ENCODE measurements at regions not wholly inside any gene's neighbourhood (a gene's known extent, or its start where the extent isn't known, plus 50 kb on each side); places are given as distances from the start of the nearest gene placed in this dataset.

GRCh38 chr12:83690465-83690864 is 1003.8 kb downstream of the TMTC2 start:
- TF ChIP-seq CTCF (IDR thresholded peaks at IDR 0.05), result no peak
- no peaks in the 10 kb centered on the region for H3K36me3 ChIP-seq
- intact Hi-C loops (cut with DNase I), result no loop called here
- DNase-seq (no peak), ATAC-seq (no peak), FAIRE-seq (no peak)
- no peaks in the 10 kb centered on the region for H3K27me3 ChIP-seq
- H3K4me1 ChIP-seq, result no peaks in the 10 kb centered on the region
- WGBS, 2 donors, result 53 to 78% methylated on average over 1 of the region's 1 CpG
- no peaks in the 10 kb centered on the region for H3K9me3 ChIP-seq
- no peak overlapping the region for H3K4me3 ChIP-seq
- H3K27ac ChIP-seq, result no peak overlapping the region

- no peak for TF ChIP-seq CTCF (IDR thresholded peaks at IDR 0.05)
- no peak for FAIRE-seq
- no peak for DNase-seq
- ATAC-seq, result no peak
- intact Hi-C loops (cut with DNase I), result no loop called here
- Histone ChIP-seq H3K27me3 (no peaks in the 10 kb centered on the region), H3K36me3 (no peaks in the 10 kb centered on the region), H3K4me1 (no peaks in the 10 kb centered on the region), H3K9me3 (no peaks in the 10 kb centered on the region), H3K27ac (no peak overlapping the region), H3K4me3 (no peak overlapping the region)
- WGBS, 2 donors, result 96 to 98% methylated on average over 2 of the region's 2 CpGs
Measured at GRCh38 chr12:83689333-83689732, 1002.6 kb downstream of the TMTC2 start.

GRCh38 chr12:83676781-83677295 is 990.1 kb downstream of the TMTC2 start:
- no peak for FAIRE-seq
- intact Hi-C loops (cut with DNase I), result no loop called here
- DNase-seq, result no peak
- 86 to 90% methylated on average over 5 of the region's 5 CpGs for WGBS, 2 donors
- H3K27me3 ChIP-seq, result no peaks in the 10 kb centered on the region
- H3K4me1 ChIP-seq, result no peaks in the 10 kb centered on the region
- H3K27ac ChIP-seq, result no peak overlapping the region
- H3K4me3 ChIP-seq, result no peak overlapping the region
- H3K9me3 ChIP-seq, result no peaks in the 10 kb centered on the region
- no peak for ATAC-seq
- H3K36me3 ChIP-seq, result no peaks in the 10 kb centered on the region
- no peak for TF ChIP-seq CTCF (IDR thresholded peaks at IDR 0.05)

GRCh38 chr12:83666690-83667089 is 980.0 kb downstream of the TMTC2 start:
- DNase-seq, result no peak
- Histone ChIP-seq H3K4me3 (no peak overlapping the region), H3K27me3 (no peaks in the 10 kb centered on the region), H3K9me3 (no peaks in the 10 kb centered on the region), H3K27ac (no peak overlapping the region), H3K36me3 (no peaks in the 10 kb centered on the region), H3K4me1 (no peaks in the 10 kb centered on the region)
- FAIRE-seq, result no peak
- intact Hi-C loops (cut with DNase I), result no loop called here
- no peak for TF ChIP-seq CTCF (IDR thresholded peaks at IDR 0.05)
- 38 to 52% methylated on average over 2 of the region's 2 CpGs for WGBS, 2 donors
- no peak for ATAC-seq

- Histone ChIP-seq H3K9me3 (no peaks in the 10 kb centered on the region), H3K27me3 (no peaks in the 10 kb centered on the region), H3K36me3 (no peaks in the 10 kb centered on the region), H3K4me1 (no peaks in the 10 kb centered on the region), H3K4me3 (no peak overlapping the region), H3K27ac (no peak overlapping the region)
- FAIRE-seq (no peak), ATAC-seq (no peak), DNase-seq (no peak)
- no peak for TF ChIP-seq CTCF (IDR thresholded peaks at IDR 0.05)
- intact Hi-C loops (cut with DNase I), result no loop called here
Measured at GRCh38 chr12:83665634-83666218, 979.0 kb downstream of the TMTC2 start.

Measured in pancreas (tissue), 10 donors.